ENCODE measurements at regions not wholly inside any gene's neighbourhood (a gene's known extent, or its start where the extent isn't known, plus 50 kb on each side); places are given as distances from the start of the nearest gene placed in this dataset.

DNA sequence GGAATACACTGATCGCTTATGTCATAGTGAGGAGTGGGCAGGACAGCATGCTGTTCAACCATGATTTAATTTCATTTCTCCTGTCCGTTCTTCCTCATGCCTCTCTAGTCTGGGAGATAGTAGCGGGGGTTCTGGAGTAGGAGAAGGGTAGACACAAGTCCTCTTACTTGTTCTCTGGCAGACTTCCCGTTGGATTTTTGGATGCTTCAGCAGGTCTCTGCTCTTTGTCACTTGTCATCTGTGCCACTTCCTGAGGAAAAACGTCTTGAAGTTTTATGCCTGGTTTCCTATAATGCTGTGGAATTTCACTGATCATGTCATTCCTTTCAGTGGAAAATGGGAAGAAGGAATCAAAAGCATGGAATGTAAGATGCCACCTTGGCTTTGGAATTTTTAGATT lies 154.7 kb downstream of the GATB start:
- no peak for DNase-seq (ENCODE audit: low spot score)

DNA sequence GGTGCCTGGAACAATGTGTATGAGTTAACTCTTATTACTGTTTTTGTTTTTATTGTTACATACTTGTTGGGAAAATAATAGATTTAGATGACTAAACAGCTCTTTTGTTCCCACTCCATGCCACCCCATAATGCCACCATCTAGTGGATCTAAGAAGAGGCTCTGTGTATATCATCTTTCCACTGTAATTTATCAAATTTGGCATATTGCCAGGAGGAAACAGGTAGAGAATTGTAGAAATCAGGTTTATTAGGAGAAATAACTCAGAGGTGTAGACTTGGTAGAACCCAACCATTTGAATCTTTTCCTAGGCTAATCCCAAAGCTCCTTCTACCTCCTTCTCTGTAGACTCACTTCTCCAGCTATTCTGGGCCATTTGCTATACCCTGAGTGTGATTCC lies 150.6 kb downstream of the GATB start:
- DNase-seq (ENCODE audit: low spot score) = no peak

- DNase-seq (ENCODE audit: low spot score) = no peak
Observed at GRCh38 chr4:151611960-151612359, 148.8 kb downstream of the GATB start.

DNA sequence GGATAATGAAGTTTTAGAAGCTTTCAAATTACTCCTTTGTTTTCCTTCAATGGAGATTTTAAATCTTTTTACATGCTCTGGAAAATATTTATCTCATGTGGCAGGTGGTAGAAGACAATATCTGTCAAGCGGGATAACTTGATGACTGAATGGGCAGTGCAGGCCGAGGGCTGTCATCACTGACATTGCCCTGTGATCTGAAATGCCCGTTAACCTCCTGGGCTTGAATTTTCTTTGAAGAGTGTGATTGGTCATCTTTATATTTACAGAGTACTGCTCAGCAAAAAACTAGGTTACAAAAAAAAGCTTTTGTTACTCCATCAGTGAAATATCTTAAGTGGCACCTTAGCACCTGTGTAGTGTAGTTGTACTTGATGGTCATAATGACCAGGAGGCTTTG lies 147.5 kb downstream of the GATB start:
- no peak for DNase-seq (ENCODE audit: low spot score)

GRCh38 chr4:151614561-151614960 lies 146.2 kb downstream of the GATB start:
- no peak for DNase-seq (ENCODE audit: low spot score)

DNA sequence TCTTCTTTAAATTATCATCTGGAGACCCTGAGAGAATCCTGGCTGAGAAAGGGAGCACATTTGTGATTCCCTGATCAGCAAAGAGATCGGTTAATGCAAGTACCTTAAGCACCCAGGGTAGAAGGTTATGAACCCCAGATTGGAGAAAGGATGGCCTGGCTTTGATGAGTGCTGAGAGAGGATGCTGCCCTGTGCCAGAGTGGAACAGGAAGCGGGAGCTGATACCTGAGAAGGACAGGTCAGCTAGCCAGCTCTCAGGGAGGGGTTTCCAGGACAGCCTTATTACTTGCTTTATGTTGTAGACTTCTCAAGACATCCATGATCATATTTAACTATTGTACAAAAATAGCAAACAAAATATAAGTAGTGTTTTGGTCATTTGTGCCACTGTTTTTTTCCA lies 141.9 kb downstream of the GATB start:
- no peak for DNase-seq (ENCODE audit: low spot score)

DNA sequence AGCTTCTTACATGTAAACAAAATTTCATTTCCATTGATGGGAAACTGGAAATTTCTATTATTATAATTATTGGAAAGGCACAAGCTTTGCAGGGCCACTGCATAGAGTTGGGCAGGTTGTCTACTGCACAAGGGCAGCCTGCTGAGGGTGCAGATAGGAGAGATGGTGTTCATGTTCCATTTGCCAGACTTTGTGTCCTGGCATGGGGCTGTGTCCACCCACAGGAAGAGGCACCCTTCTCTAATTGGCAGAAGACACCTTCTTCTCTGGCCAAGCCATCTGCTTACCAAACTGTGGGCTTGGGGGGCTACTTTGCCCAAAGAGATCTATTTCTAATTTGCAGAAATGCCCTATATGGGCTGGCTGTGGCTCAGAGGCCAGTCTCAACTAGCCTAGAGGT lies 140.7 kb downstream of the GATB start:
- no peak for DNase-seq (ENCODE audit: low spot score)
